OCI-LY1 (cell line): ENCODE measurements at regions not wholly inside any gene's neighbourhood (a gene's known extent, or its start where the extent isn't known, plus 50 kb on each side); places are given as distances from the start of the nearest gene placed in this dataset.

Experiments used
- H2AFZ ChIP-seq: fragments of 200-600 bp; sonication (generic), shearing (Covaris generic); 2 replicates; pipeline ENCODE4 v1.6.0; 2014; ENCODE audit warnings: antibody characterized with exemption, mild to moderate bottlenecking, low read length
- H3F3A ChIP-seq: fragments of 200-600 bp; sonication (generic), shearing (Covaris generic); 2 replicates; pipeline ENCODE4 v1.6.0; 2014; ENCODE audit warnings: mild to moderate bottlenecking, antibody characterized with exemption, low read length, moderate library complexity; ENCODE audit not compliant: insufficient read depth
- H3K27ac ChIP-seq: fragments of 200-600 bp; sonication (generic); 2 replicates; pipeline ENCODE4 v1.5.1; 2014; ENCODE audit warnings: low read length, mixed run types, mild to moderate bottlenecking, low read depth; ENCODE audit not compliant: poor library complexity, severe bottlenecking
- H3K27me3 ChIP-seq: fragments of 200-600 bp; sonication (generic); 2 replicates; pipeline ENCODE4 v1.6.0; 2014; ENCODE audit warnings: antibody characterized with exemption, mild to moderate bottlenecking, low read length, moderate library complexity; ENCODE audit not compliant: insufficient read depth
- H3K36me3 ChIP-seq: fragments of 200-600 bp; sonication (generic); 2 replicates; pipeline ENCODE4 v1.6.1; 2014; ENCODE audit warnings: mild to moderate bottlenecking, antibody characterized with exemption, low read length, moderate library complexity, mixed read lengths; ENCODE audit not compliant: insufficient read depth
- H3K4me1 ChIP-seq: fragments of 200-600 bp; sonication (generic); 2 replicates; pipeline ENCODE4 v1.5.1; 2014; ENCODE audit warnings: mild to moderate bottlenecking, low read length, moderate library complexity; ENCODE audit not compliant: insufficient read depth, severe bottlenecking
- H3K4me2 ChIP-seq: fragments of 200-600 bp; sonication (generic), shearing (Covaris generic); 2 replicates; pipeline ENCODE4 v1.6.1; 2014; ENCODE audit warnings: low read length
- H3K4me3 ChIP-seq: fragments of 200-600 bp; sonication (generic); 2 replicates; pipeline ENCODE4 v1.5.1; 2014; ENCODE audit warnings: low read length, low read depth, mild to moderate bottlenecking, mixed read lengths; ENCODE audit not compliant: poor library complexity, severe bottlenecking
- H3K79me2 ChIP-seq: fragments of 200-600 bp; shearing (Covaris generic); 2 replicates; pipeline ENCODE4 v1.6.1; 2016; ENCODE audit warnings: mixed run types, low read length, mixed read lengths; ENCODE audit not compliant: insufficient read depth
- H3K9ac ChIP-seq: fragments of 200-600 bp; sonication (generic), shearing (Covaris generic); 2 replicates; pipeline ENCODE4 v1.6.1; 2014; ENCODE audit warnings: mild to moderate bottlenecking, low read length, mixed read lengths
- H3K9me2 ChIP-seq: fragments of 200-600 bp; sonication (generic), shearing (Covaris generic); 2 replicates; pipeline ENCODE4 v1.6.1; 2014; ENCODE audit warnings: low read depth, mild to moderate bottlenecking, low read length, mixed read lengths
- H3K9me3 ChIP-seq: fragments of 200-600 bp; shearing (Covaris generic); 2 replicates; pipeline ENCODE4 v1.6.1; 2014; ENCODE audit warnings: low read length, mixed read lengths
- H4K20me1 ChIP-seq: fragments of 200-600 bp; sonication (generic), shearing (Covaris generic); 2 replicates; pipeline ENCODE4 v1.6.0; 2016; ENCODE audit warnings: mild to moderate bottlenecking, low read length; ENCODE audit not compliant: insufficient read depth
- EZH2 ChIP-seq: fragments of 200-600 bp; sonication (generic), shearing (Covaris generic); IDR thresholded peaks from 2 replicates; pipeline ENCODE4 v1.8.0; 2017; ENCODE audit warnings: borderline replicate concordance, mixed run types, mild to moderate bottlenecking, antibody characterized with exemption, low read length, moderate library complexity, mixed read lengths
- TF ChIP-seq, protein P1 (sequence below): fragments of 200-600 bp; sonication (generic), shearing (Covaris generic); IDR thresholded peaks from 2 replicates; pipeline ENCODE4 v1.5.1; 2017; ENCODE audit warnings: mild to moderate bottlenecking, antibody characterized with exemption, low read length, moderate library complexity, mixed read lengths

DNA sequence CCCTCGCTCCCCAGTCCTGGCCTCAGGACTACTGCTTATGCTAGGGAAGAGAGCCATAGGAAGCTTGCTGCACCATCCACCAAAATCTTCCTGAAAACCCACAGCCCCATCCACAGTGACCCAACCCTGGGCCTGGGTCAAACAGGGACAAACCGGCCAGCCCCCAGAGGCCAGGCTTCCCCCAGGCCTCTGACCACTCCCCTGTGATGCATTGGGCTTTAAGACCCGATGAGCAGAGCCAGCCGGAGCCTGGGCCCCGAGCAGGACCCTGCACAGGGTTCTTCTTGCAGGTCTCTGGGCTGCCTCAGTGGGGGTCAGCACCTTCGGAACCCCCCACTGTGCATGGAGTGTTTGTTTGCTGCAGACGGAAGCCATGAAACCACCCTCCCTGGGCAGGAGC is 583.7 kb downstream of the BRD1 start:
- H3K4me1 ChIP-seq, result no peaks in the 10 kb centered on the region
- H3K9me3 ChIP-seq, result no peaks in the 10 kb centered on the region

DNA sequence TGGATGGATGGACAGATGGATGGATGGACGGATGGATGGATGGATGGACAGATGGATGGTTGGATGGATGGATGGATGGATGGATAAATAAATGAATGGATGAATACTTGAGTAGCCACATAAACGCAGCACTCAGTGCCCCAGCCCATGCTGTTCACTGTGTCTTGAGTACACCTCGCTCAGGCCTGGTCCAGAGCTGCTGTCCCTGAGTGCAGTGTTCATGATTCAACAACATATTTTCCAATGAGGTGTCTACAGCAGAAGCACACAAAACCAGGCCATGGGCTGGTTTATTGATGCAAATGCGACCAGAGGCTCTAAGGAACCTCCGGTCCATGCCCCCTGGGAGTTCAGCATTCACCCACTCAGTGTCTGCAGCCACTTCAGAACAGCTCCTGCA is 584.3 kb downstream of the BRD1 start:
- H3K9me3 ChIP-seq, result no peaks in the 10 kb centered on the region
- no peaks in the 10 kb centered on the region for H3K9me2 ChIP-seq
- H3K4me3 ChIP-seq, result no peak overlapping the region
- H3K4me1 ChIP-seq, result no peaks in the 10 kb centered on the region
- no peaks in the 10 kb centered on the region for H3F3A ChIP-seq
- H3K27me3 ChIP-seq, result no peaks in the 10 kb centered on the region
- H3K79me2 ChIP-seq, result no peaks in the 10 kb centered on the region
- H2AFZ ChIP-seq, result no peak overlapping the region
- H3K9ac ChIP-seq, result no peak overlapping the region
- H3K36me3 ChIP-seq, result no peaks in the 10 kb centered on the region
- no peak overlapping the region for H3K27ac ChIP-seq
- H3K4me2 ChIP-seq, result no peak overlapping the region
- no peaks in the 10 kb centered on the region for H4K20me1 ChIP-seq
- no peak for TF ChIP-seq EZH2
- TF ChIP-seq, protein P1, sequence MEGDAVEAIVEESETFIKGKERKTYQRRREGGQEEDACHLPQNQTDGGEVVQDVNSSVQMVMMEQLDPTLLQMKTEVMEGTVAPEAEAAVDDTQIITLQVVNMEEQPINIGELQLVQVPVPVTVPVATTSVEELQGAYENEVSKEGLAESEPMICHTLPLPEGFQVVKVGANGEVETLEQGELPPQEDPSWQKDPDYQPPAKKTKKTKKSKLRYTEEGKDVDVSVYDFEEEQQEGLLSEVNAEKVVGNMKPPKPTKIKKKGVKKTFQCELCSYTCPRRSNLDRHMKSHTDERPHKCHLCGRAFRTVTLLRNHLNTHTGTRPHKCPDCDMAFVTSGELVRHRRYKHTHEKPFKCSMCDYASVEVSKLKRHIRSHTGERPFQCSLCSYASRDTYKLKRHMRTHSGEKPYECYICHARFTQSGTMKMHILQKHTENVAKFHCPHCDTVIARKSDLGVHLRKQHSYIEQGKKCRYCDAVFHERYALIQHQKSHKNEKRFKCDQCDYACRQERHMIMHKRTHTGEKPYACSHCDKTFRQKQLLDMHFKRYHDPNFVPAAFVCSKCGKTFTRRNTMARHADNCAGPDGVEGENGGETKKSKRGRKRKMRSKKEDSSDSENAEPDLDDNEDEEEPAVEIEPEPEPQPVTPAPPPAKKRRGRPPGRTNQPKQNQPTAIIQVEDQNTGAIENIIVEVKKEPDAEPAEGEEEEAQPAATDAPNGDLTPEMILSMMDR, result no peak

More for the DNA sequence above, 583.7 kb downstream of the BRD1 start:
- Histone ChIP-seq H3K36me3 (no peaks in the 10 kb centered on the region), H3K27me3 (no peaks in the 10 kb centered on the region), H3K27ac (no peak overlapping the region), H3K9ac (no peak overlapping the region), H3K79me2 (no peaks in the 10 kb centered on the region), H3F3A (no peaks in the 10 kb centered on the region), H3K4me2 (no peak overlapping the region), H4K20me1 (no peaks in the 10 kb centered on the region), H3K4me3 (no peak overlapping the region), H3K9me2 (no peaks in the 10 kb centered on the region), H2AFZ (no peak overlapping the region)
- no peak for TF ChIP-seq EZH2
- TF ChIP-seq, protein P1, result no peak

DNA sequence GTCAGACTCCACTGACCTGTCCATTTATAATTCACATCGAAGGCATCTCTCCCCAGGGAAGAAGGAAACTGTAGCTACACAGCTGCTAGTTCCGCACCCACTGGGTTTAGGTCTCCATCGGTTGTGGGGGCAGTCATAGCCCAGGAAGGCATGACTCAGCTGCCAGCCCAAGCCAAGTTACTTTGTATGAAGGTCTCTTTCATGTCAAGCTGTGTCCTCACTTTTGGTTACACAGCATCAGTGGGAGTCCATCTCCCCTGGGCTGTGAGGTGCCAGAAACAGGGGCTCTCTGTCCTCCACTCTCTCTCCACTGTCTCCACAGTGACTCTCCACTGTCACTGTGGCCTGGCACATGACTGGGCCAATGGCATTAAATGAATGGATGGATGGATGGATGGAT is 585.2 kb downstream of the BRD1 start:
- Histone ChIP-seq H3K27me3 (no peaks in the 10 kb centered on the region), H2AFZ (no peak overlapping the region), H4K20me1 (no peaks in the 10 kb centered on the region), H3K27ac (no peak overlapping the region), H3K9me3 (no peaks in the 10 kb centered on the region), H3K4me1 (no peaks in the 10 kb centered on the region), H3K79me2 (no peaks in the 10 kb centered on the region), H3K9me2 (no peaks in the 10 kb centered on the region), H3K36me3 (no peaks in the 10 kb centered on the region), H3K4me3 (no peak overlapping the region), H3K9ac (no peak overlapping the region), H3F3A (no peaks in the 10 kb centered on the region), H3K4me2 (no peak overlapping the region)
- TF ChIP-seq, protein P1, result no peak
- TF ChIP-seq EZH2, result no peak
